SK-MEL-5 (cell line): ENCODE measurements at regions not wholly inside any gene's neighbourhood (a gene's known extent, or its start where the extent isn't known, plus 50 kb on each side); places are given as distances from the start of the nearest gene placed in this dataset.

ENCODE experiments used
- DNase-seq: peaks from one replicate; pipeline ENCODE4 v3.0.0-alpha.2; 2016; ENCODE audit warnings: low read depth, low spot score
- in situ Hi-C: cut with HindIII; loops from 2 replicates; pipeline ENCODE4 v1.10.0; 2016; ENCODE audit warnings: low sequenced_read_pairs, high pct_unique_total_duplicates, low pct_unique_long_range_greater_than_20kb

DNA sequence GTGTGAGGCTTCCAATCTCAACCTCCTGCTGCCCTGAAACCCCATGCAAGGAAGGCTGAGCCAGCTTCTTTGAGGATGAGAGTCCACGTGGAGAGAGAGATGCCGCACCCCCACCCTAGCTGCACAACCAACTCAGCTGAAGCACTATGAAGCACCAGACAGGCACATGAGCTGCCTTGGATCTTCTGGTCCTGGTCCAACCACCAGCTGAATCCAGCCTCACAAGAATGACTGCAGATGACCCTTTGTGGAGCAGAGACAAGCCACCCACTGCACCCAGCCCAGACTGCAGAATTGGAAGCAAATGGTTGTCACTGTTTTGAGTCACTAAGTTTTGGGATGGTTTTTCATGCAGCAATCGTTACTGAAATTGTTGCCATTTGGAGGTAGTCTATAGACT lies 149.6 kb upstream of the SYT13 start:
- in situ Hi-C loops = no loop called here
- DNase-seq = no peak

DNA sequence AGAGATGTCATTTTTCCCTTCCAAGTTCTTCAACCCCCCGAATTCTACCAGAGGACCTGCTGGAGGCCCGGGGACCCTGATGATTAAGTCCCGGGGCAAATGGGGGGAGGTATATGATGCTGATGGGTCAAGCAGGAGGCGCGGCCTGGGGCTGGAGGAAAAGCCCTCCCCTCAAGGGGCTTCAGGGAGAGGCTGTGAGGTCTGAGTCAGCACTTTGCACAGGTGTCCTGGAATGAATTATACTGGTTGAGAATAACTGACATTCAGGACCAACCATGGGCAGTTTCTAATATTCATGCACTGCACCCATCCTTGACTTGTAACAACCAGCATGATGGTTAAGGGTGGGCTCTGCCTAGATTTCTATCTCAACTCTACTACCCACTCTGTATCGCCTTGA lies 146.8 kb upstream of the SYT13 start:
- in situ Hi-C loops = no loop called here

DNA sequence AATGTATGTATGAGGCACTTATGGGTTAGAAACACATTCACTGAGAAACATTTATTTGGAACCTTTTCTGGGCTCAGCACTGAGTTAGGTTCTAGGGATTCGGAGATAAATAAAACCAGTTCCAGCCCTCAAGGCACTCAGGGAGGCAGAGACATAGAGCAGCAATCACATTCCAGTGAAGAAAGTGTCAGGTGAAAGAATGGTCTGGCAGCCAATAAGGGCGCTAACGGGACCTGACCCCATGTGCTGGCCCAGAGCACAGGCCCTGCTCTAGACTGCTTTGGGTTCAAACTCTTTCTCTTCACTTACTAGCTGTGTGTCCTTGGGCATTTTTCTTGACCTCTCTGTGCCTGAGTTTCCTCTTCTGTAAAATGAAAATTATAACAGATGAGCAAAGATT lies 146.0 kb upstream of the SYT13 start:
- no peak for DNase-seq
- in situ Hi-C loops = no loop called here

More for the DNA sequence above, 146.8 kb upstream of the SYT13 start:
- DNase-seq = no peak

DNA sequence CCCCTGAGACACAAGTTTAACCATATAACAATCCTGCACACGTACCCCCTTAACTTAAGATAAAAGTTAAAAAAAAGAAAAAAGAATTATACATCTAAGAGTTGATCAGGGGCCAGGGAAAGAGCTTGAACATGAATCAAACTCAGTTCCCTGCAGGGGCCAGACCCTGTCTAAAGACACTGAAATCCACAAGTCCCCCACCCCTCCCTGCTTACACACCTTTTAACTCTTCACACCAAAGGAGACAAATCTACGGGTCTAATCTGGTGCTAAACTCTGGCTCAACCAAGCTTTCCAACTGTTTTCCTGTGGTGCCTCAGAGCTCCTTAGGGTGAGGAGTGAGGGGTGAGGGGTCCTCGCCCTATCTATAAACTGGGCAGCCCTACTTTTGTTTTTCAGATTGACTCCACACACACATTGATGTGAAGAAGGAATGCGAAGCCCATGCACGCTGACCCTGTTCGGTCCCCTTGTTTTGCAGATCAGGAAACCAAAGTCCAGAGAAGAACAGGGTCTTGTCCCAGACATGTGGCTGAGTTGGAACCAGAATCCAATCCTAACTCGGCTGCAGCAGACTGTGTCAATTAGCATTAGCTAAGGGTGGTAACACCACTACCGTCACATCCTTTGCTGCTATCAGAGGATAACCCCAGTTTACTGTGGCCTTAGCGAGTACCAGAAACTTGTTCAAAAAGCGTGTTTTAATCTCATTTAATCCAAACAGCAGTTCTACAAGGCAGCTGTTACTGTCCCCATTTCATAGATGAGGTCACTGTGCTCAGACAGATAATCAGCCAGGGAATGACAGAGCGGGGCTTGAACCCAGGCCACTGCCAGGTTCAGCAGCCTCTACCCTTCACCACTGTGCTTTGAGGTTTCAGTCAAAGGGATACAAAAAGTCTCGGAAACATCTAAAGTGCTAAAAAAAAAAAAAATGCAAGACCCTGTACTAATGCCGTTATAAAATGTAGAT lies 145.2 kb upstream of the SYT13 start:
- in situ Hi-C loops = no loop called here
- no peak for DNase-seq

DNA sequence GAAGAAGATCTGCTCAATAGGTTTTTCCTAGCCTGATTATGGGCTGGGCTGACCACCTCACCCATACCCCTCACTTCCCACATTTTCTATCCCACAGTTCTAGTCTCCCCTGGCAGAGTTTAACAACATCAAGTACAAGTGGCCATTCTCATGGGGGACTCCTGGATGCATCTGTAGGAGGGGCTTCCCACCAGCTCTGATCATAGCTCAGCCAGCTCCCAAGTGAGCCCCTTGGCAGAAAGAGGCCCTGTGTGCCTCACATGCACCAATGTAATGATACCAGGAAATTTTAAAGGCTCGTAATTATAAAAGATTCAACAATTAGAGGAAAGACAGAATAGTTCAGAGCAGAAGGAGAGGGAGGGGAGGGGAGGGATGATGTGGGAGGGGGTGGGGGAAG lies 144.2 kb upstream of the SYT13 start:
- in situ Hi-C loops = no loop called here
- DNase-seq = no peak

- no peak for DNase-seq
- in situ Hi-C loops = no loop called here
Measured at GRCh38 chr11:45429719-45430118, 143.6 kb upstream of the SYT13 start.

DNA sequence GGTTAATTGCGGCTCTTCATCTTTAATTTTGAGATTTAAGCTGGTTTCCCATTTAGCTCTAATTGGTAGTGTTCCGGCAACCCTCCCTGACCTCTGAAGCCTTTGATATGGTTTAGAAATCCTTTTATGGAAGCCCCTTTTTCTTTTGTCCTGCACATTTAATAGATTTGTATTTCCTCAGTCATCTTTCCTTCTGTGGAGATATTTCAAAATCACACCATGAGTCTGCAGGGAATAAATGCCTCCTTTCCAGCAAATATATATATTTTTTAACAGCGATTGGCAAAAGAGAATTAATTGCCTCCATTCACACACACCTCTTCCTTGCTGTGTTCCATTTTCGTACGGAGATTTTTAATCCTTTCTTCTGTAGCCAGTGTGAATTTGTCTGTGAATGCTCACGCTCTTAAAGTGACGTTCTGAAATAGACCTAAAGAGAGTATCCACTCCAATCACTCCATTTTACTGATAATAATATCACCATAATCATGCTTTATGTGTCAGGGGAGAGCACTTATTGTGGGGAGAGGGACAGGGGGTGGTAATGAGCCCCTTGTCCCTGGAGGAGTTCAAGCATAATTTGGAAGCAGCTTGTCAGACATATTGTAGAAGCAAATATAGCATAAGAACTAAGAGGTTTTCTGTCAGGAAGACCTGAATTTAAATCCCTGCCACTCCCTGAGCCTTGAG lies 142.5 kb upstream of the SYT13 start:
- no peak for DNase-seq
- in situ Hi-C loops = no loop called here

- in situ Hi-C loops = no loop called here
- DNase-seq = no peak
Measured at GRCh38 chr11:45428116-45428515, 142.0 kb upstream of the SYT13 start.

DNA sequence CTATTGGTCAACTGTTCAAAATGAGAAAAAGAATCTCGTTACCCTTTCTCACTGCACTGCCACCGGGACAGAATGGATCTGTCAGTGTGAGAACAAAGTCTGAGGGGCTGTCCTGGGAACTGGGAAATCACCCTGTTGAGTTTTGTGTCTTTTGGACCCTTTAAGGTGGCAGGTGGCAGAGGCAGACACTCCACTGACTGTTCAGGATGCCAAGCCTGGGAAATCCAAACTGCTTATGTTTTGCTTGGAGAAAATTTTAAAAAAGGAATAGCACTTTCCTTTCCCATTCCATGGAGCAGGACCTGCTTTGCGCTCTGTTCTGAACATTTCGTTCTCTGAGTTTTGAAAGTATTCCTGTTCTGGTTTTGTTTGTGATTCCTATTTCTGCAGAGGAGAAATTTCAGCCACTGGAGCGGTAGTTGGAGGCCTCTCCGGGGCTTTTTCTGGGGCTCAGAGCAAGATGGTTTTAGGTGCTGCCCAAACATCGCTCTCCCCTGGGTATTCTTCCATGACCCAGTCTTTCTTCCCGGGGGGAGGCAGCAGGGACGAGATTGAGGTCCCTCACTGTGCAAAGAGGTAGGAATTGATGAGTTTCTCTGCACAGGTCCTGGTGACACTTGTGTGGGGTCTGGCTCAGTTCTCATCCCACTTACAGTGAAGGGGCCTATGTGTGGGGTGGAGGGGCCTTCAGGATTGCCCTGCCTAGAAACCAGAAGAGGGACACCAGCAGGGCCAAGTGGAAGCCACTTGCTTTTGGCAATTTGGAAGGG lies 138.5 kb upstream of the SYT13 start:
- DNase-seq = no peak
- in situ Hi-C loops = no loop called here

DNA sequence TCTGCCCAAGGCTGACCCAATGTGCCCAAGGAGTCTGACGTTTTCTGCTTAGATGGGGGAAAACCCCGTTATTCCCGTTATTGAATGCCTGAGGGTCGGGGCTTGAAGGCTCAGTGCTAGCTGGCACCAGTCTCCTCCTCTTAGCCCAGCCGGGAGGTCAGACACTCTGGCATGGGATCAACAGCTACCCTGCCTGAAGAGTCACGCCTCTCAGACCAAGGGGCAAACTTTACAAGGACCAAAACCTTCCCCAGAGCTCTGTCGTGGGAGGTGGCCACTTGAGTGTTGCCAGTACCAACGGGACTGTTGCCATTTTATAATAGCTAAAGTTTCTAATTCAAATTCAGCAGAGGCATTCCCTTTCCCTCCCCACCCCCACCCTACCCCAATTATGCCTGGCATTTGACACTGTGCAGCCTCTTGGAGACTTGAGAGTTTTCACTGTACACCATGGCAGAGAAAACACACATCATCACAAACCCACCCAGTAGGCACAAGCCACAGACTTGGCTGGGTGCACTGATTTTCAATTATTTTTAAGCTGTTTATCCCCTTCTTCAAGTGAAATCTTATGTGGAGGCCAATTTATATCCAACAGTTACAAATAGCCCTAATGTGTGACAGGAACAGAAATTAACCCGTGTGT lies 137.5 kb upstream of the SYT13 start:
- in situ Hi-C loops = no loop called here

DNA sequence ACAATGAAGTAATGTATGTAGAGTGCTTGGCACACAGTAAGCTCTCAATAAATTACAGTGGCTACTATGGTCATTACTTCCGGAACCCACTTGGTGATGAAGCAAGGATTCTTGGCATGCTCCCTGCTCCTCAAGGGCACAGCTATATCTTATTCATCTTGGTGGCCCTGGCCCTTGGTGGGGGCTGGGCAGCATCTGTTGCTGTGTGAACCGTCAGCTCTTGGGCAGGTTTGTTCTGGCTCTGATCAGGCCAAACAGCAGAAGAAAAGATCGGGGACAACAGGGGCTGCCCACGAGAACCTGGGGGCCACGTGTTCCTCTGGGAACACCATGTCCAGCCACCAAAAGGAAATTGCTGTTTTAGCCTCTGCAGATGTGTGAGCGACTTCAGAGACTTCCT lies 136.9 kb upstream of the SYT13 start:
- in situ Hi-C loops = no loop called here
- no peak for DNase-seq

More for the DNA sequence above, 137.5 kb upstream of the SYT13 start:
- no peak for DNase-seq

GRCh38 chr11:45414088-45414487 lies 127.9 kb upstream of the SYT13 start:
- in situ Hi-C loops = no loop called here
- DNase-seq = no peak

DNA sequence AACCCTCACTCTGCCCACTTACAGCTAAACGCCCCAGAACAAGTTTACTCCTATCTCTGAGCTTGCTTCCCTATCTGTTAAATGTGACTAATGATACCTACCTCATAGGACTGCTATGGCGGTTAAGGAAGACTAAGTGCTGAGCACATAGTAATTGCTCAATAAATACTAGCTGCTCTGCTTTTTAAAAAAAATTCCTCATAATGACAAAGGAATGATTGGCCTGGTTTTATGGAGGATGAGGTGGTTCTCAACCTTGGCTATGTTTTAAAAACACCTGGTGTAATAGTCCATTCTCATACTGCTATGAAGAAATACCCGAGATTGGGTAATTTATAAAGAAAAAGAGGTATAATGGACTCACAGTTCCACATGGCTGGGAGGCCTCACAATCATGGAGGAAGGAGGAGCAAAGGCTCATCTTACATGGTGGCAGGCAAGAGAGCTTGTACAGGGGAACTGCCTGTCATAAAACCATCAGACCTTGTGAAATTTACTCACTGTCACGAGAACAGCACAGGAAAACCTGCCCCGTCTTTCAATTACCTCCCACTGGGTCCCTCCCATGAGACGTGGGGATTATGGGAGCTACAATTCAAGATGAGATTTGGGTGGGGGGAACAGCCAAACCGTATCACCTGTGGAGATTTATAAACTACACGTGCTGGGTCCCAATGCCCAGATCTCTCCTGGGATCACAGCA lies 127.2 kb upstream of the SYT13 start:
- in situ Hi-C loops = no loop called here
- DNase-seq = peak; percentile 13

DNA sequence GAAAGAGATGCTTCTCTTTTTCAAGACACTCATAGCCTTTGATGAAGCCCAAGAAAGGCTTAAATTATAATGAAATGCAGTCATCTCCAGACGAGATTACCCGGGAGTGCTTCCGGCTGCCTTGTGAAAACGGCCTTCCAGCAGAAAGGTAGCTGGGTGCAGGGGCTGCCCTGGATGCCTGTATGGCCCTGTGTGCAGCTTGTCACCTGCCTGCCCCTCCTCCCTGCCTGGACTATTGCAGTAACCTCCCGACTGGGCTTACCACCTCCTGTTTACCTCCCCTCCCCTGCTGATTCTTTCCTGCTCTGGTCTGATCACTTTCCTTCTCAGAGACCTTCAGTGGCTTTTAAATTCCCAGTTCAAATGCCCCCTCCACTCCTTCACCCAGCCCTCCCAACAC lies 126.4 kb upstream of the SYT13 start:
- in situ Hi-C loops = no loop called here
- no peak for DNase-seq

DNA sequence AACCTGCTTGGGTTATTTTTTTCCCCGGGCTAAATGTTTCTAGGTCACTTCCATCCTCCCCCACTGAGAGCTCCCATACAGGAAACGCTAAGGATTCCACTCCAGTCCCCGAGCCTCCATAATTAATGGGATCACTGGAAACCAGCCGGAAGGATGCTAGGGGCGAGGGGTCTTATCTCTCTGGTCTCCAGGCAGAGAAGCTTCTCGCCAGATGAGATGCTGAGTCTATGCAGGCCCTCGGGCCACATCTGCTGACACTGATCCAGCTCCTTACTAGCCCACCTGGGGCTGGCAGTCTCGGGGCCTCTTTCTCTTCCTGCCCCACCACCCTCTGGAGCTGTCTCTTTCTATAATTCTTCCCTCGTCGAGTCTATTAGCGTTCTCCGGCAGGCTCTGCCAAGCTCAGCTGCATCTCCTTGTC lies 125.9 kb upstream of the SYT13 start:
- no peak for DNase-seq

DNA sequence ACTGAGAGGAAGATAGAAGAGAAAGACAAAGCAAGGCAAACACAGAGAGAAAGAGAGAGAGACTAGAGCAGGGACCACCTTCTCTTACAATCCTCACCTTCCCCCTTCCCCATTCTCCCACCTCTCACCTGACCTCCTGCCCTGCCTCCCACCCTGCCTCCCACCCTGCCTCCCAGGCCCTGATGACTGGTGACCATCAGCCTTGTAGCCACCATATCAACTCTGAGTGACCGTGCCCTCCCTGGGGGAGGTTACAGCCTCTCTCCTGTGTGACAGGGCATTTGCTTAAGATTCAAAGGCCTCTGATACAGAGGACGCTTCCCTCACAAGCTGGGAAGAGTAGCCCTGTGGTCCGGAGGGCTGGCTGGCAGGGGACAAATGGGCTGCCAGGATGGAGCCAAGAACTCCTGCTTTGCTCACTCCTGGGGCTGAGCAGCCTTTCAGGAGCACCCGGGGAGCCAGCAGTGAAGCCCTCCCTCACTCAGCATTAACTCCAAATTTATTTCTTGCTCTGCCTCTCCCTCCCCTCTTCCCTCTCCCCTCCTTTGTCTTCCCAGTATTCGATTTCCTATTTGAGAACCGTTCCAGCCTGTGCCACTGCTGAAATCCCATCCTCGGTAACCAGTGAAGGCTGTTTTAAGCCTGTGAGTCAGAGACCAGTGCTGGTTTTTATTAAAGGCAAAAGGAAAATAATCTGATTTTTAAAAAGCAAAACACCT lies 125.2 kb upstream of the SYT13 start:
- DNase-seq = no peak
- in situ Hi-C loops = no loop called here

More for the DNA sequence above, 125.9 kb upstream of the SYT13 start:
- in situ Hi-C loops = no loop called here
